ENCODE measurements at regions not wholly inside any gene's neighbourhood (a gene's known extent, or its start where the extent isn't known, plus 50 kb on each side); places are given as distances from the start of the nearest gene placed in this dataset.

GRCh38 chr9:73566627-73567026 lies 415.0 kb downstream of the ANXA1 start:
- TF ChIP-seq SUZ12 (IDR thresholded peaks at IDR 0.05; ENCODE audit: extremely low read depth, insufficient read depth, insufficient read length) = no peak
- no peak for TF ChIP-seq ZNF274 (IDR thresholded peaks at IDR 0.05; ENCODE audit: low read depth, low read length)
- TF ChIP-seq YY1 (IDR thresholded peaks at IDR 0.05; ENCODE audit: insufficient read depth, insufficient read length) = no peak

GRCh38 chr9:73573235-73573634 lies 421.6 kb downstream of the ANXA1 start:
- DNase-seq (ENCODE audit: low read depth, low spot score) = no peak
- Histone ChIP-seq H3K9ac (ENCODE audit: insufficient read length, low read depth) (no peak overlapping the region), H3K4me3 (ENCODE audit: insufficient read length, low read depth) (no peak overlapping the region), H3K9me3 (ENCODE audit: insufficient read depth, low read length) (no peaks in the 10 kb centered on the region), H3K36me3 (ENCODE audit: insufficient read depth, insufficient read length, low read length) (no peaks in the 10 kb centered on the region), H3K4me1 (ENCODE audit: insufficient read depth, insufficient read length) (no peaks in the 10 kb centered on the region), H3K27me3 (ENCODE audit: insufficient read depth, insufficient read length) (no peaks in the 10 kb centered on the region)
- TF ChIP-seq SUZ12 (IDR thresholded peaks at IDR 0.05; ENCODE audit: extremely low read depth, insufficient read depth, insufficient read length) (no peak), ZNF274 (IDR thresholded peaks at IDR 0.05; ENCODE audit: low read depth, low read length) (no peak), YY1 (IDR thresholded peaks at IDR 0.05; ENCODE audit: insufficient read depth, insufficient read length) (no peak)

More at GRCh38 chr9:73566627-73567026, 415.0 kb downstream of the ANXA1 start:
- no peaks in the 10 kb centered on the region for H3K4me1 ChIP-seq (ENCODE audit: insufficient read depth, insufficient read length)
- no peaks in the 10 kb centered on the region for H3K9me3 ChIP-seq (ENCODE audit: insufficient read depth, low read length)
- no peak overlapping the region for H3K9ac ChIP-seq (ENCODE audit: insufficient read length, low read depth)
- no peak for DNase-seq (ENCODE audit: low read depth, low spot score)
- H3K27me3 ChIP-seq (ENCODE audit: insufficient read depth, insufficient read length) = no peaks in the 10 kb centered on the region
- H3K4me3 ChIP-seq (ENCODE audit: insufficient read length, low read depth) = no peak overlapping the region
- H3K36me3 ChIP-seq (ENCODE audit: insufficient read depth, insufficient read length, low read length) = no peaks in the 10 kb centered on the region

GRCh38 chr9:73575101-73576060 lies 423.7 kb downstream of the ANXA1 start:
- Histone ChIP-seq H3K4me3 (ENCODE audit: insufficient read length, low read depth) (no peak overlapping the region), H3K27me3 (ENCODE audit: insufficient read depth, insufficient read length) (no peaks in the 10 kb centered on the region), H3K9ac (ENCODE audit: insufficient read length, low read depth) (no peak overlapping the region), H3K4me1 (ENCODE audit: insufficient read depth, insufficient read length) (no peaks in the 10 kb centered on the region), H3K36me3 (ENCODE audit: insufficient read depth, insufficient read length, low read length) (no peaks in the 10 kb centered on the region), H3K9me3 (ENCODE audit: insufficient read depth, low read length) (no peaks in the 10 kb centered on the region)
- TF ChIP-seq ZNF274 (IDR thresholded peaks at IDR 0.05; ENCODE audit: low read depth, low read length) (no peak), SUZ12 (IDR thresholded peaks at IDR 0.05; ENCODE audit: extremely low read depth, insufficient read depth, insufficient read length) (no peak), YY1 (IDR thresholded peaks at IDR 0.05; ENCODE audit: insufficient read depth, insufficient read length) (no peak)
- no peak for DNase-seq (ENCODE audit: low read depth, low spot score)

- DNase-seq (ENCODE audit: low read depth, low spot score) = no peak
- Histone ChIP-seq H3K4me3 (ENCODE audit: insufficient read length, low read depth) (no peak overlapping the region), H3K9me3 (ENCODE audit: insufficient read depth, low read length) (no peaks in the 10 kb centered on the region), H3K36me3 (ENCODE audit: insufficient read depth, insufficient read length, low read length) (no peaks in the 10 kb centered on the region), H3K9ac (ENCODE audit: insufficient read length, low read depth) (no peak overlapping the region), H3K4me1 (ENCODE audit: insufficient read depth, insufficient read length) (no peaks in the 10 kb centered on the region), H3K27me3 (ENCODE audit: insufficient read depth, insufficient read length) (no peaks in the 10 kb centered on the region)
- no peak for TF ChIP-seq SUZ12 (IDR thresholded peaks at IDR 0.05; ENCODE audit: extremely low read depth, insufficient read depth, insufficient read length)
Measured at GRCh38 chr9:73577848-73578247, 426.2 kb downstream of the ANXA1 start.

GRCh38 chr9:73579823-73580222 lies 428.2 kb downstream of the ANXA1 start:
- TF ChIP-seq ZNF274 (IDR thresholded peaks at IDR 0.05; ENCODE audit: low read depth, low read length) (no peak), YY1 (IDR thresholded peaks at IDR 0.05; ENCODE audit: insufficient read depth, insufficient read length) (no peak), SUZ12 (IDR thresholded peaks at IDR 0.05; ENCODE audit: extremely low read depth, insufficient read depth, insufficient read length) (no peak)
- DNase-seq (ENCODE audit: low read depth, low spot score) = no peak
- no peaks in the 10 kb centered on the region for H3K9me3 ChIP-seq (ENCODE audit: insufficient read depth, low read length)
- H3K36me3 ChIP-seq (ENCODE audit: insufficient read depth, insufficient read length, low read length) = no peaks in the 10 kb centered on the region
- H3K4me3 ChIP-seq (ENCODE audit: insufficient read length, low read depth) = no peak overlapping the region
- no peaks in the 10 kb centered on the region for H3K27me3 ChIP-seq (ENCODE audit: insufficient read depth, insufficient read length)
- no peak overlapping the region for H3K9ac ChIP-seq (ENCODE audit: insufficient read length, low read depth)
- H3K4me1 ChIP-seq (ENCODE audit: insufficient read depth, insufficient read length) = no peaks in the 10 kb centered on the region

GRCh38 chr9:73583576-73583975 lies 431.9 kb downstream of the ANXA1 start:
- no peak for DNase-seq (ENCODE audit: low read depth, low spot score)
- no peaks in the 10 kb centered on the region for H3K27me3 ChIP-seq (ENCODE audit: insufficient read depth, insufficient read length)
- TF ChIP-seq SUZ12 (IDR thresholded peaks at IDR 0.05; ENCODE audit: extremely low read depth, insufficient read depth, insufficient read length) = no peak
- TF ChIP-seq YY1 (IDR thresholded peaks at IDR 0.05; ENCODE audit: insufficient read depth, insufficient read length) = no peak
- no peak for TF ChIP-seq ZNF274 (IDR thresholded peaks at IDR 0.05; ENCODE audit: low read depth, low read length)
- no peak overlapping the region for H3K9ac ChIP-seq (ENCODE audit: insufficient read length, low read depth)
- no peak overlapping the region for H3K4me3 ChIP-seq (ENCODE audit: insufficient read length, low read depth)
- H3K36me3 ChIP-seq (ENCODE audit: insufficient read depth, insufficient read length, low read length) = no peaks in the 10 kb centered on the region
- H3K4me1 ChIP-seq (ENCODE audit: insufficient read depth, insufficient read length) = no peaks in the 10 kb centered on the region
- H3K9me3 ChIP-seq (ENCODE audit: insufficient read depth, low read length) = no peaks in the 10 kb centered on the region

- Histone ChIP-seq H3K36me3 (ENCODE audit: insufficient read depth, insufficient read length, low read length) (no peaks in the 10 kb centered on the region), H3K4me3 (ENCODE audit: insufficient read length, low read depth) (no peak overlapping the region), H3K27me3 (ENCODE audit: insufficient read depth, insufficient read length) (no peaks in the 10 kb centered on the region), H3K4me1 (ENCODE audit: insufficient read depth, insufficient read length) (no peaks in the 10 kb centered on the region), H3K9ac (ENCODE audit: insufficient read length, low read depth) (no peak overlapping the region), H3K9me3 (ENCODE audit: insufficient read depth, low read length) (no peaks in the 10 kb centered on the region)
- TF ChIP-seq SUZ12 (IDR thresholded peaks at IDR 0.05; ENCODE audit: extremely low read depth, insufficient read depth, insufficient read length) (no peak), YY1 (IDR thresholded peaks at IDR 0.05; ENCODE audit: insufficient read depth, insufficient read length) (no peak), ZNF274 (IDR thresholded peaks at IDR 0.05; ENCODE audit: low read depth, low read length) (no peak)
- no peak for DNase-seq (ENCODE audit: low read depth, low spot score)
Measured at GRCh38 chr9:73595036-73595545, 443.4 kb downstream of the ANXA1 start.
